ENCODE measurements at regions not wholly inside any gene's neighbourhood (a gene's known extent, or its start where the extent isn't known, plus 50 kb on each side); places are given as distances from the start of the nearest gene placed in this dataset.

DNA sequence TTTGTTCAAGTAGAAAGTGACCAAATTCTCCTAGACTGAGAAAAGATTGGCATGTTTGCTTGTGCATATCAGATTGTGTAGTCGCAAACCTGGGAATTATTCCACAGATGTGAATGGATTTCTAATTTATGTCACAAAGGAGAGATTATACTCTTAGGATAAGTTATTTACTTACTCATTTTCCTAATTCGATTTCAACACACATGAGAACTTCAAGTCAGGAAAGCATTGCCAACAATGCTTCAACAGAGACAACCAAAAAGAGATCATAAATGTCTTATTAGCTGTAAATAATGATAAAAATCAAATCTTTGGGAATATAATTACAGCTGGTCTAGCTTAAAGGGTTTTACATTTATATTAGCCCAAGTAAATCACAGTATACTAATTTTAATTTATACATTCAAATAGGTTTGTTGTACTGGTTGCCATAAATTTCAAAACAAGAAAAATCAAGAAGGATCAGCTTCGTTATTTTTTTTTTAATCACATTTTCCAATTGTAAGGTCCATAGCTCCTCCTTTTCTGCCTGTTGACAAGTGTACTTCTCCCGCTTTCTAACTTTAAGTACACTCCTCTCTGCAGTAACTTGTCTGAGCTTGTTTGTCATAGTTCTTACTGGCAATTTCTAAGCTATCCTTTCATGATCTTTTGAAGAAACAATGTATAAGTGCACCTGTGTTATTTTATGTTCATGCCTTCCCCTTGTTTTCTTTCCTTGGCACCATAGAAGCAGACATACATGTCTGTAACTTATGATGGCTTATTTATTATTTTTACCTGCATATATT, 246.6 kb downstream of the DEPDC1B start:
- no peaks in the 10 kb centered on the region for H3K4me1 ChIP-seq (ENCODE audit: insufficient read depth, low read length, poor library complexity, severe bottlenecking)
- TF ChIP-seq EZH2phosphoT487 (IDR thresholded peaks at IDR 0.05; ENCODE audit: borderline replicate concordance) = no peak
- TF ChIP-seq, protein P1, sequence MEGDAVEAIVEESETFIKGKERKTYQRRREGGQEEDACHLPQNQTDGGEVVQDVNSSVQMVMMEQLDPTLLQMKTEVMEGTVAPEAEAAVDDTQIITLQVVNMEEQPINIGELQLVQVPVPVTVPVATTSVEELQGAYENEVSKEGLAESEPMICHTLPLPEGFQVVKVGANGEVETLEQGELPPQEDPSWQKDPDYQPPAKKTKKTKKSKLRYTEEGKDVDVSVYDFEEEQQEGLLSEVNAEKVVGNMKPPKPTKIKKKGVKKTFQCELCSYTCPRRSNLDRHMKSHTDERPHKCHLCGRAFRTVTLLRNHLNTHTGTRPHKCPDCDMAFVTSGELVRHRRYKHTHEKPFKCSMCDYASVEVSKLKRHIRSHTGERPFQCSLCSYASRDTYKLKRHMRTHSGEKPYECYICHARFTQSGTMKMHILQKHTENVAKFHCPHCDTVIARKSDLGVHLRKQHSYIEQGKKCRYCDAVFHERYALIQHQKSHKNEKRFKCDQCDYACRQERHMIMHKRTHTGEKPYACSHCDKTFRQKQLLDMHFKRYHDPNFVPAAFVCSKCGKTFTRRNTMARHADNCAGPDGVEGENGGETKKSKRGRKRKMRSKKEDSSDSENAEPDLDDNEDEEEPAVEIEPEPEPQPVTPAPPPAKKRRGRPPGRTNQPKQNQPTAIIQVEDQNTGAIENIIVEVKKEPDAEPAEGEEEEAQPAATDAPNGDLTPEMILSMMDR (conservative IDR thresholded peaks at IDR 0.05; ENCODE audit: low read length) = no peak
- no peaks in the 10 kb centered on the region for H4K20me1 ChIP-seq (ENCODE audit: insufficient read depth, low read length, poor library complexity, severe bottlenecking)
- H3K9me3 ChIP-seq (ENCODE audit: insufficient read depth, low read depth, low read length) = no peaks in the 10 kb centered on the region
- no peaks in the 10 kb centered on the region for H3K79me2 ChIP-seq (ENCODE audit: insufficient read depth, low read length)
- H3K36me3 ChIP-seq (ENCODE audit: insufficient read depth, low read length) = no peaks in the 10 kb centered on the region
- no peaks in the 10 kb centered on the region for H3F3A ChIP-seq (ENCODE audit: low read depth)
- H3K9ac ChIP-seq (ENCODE audit: low read depth, low read length, poor library complexity, severe bottlenecking) = no peak overlapping the region
- no peak overlapping the region for H3K4me2 ChIP-seq (ENCODE audit: low read depth, low read length, poor library complexity, severe bottlenecking)
- no peaks in the 10 kb centered on the region for H3K27me3 ChIP-seq (ENCODE audit: insufficient read depth, low read length, poor library complexity, severe bottlenecking)
- no peak overlapping the region for H2AFZ ChIP-seq (ENCODE audit: low read length)
- no peaks in the 10 kb centered on the region for H3K9me2 ChIP-seq (replicated peaks; ENCODE audit: low read depth, low read length)
- no peak overlapping the region for H3K4me3 ChIP-seq (ENCODE audit: low read length, poor library complexity, severe bottlenecking)

DNA sequence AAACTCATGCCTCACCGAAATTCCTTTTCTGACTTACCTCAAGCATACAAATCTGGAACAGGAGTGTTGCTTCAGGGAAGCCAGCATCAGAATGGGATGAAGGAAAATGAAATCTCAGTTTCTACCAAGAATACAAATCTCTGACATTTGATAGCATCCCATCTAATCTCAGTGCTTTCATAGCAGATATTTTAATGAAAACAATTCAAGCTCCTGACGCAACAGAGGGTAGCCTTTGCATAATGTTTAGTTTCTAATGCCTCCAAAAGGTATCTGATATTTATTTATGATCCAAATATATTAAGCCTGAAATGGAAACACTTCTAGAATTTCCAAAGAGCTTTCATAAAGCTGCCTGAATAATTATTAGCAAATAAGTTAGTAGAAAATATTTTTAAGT, 251.4 kb downstream of the DEPDC1B start:
- H3K4me1 ChIP-seq (ENCODE audit: insufficient read depth, low read length, poor library complexity, severe bottlenecking) = no peaks in the 10 kb centered on the region
- H4K20me1 ChIP-seq (ENCODE audit: insufficient read depth, low read length, poor library complexity, severe bottlenecking) = no peaks in the 10 kb centered on the region
- no peak overlapping the region for H3K9ac ChIP-seq (ENCODE audit: low read depth, low read length, poor library complexity, severe bottlenecking)
- no peak overlapping the region for H2AFZ ChIP-seq (ENCODE audit: low read length)
- H3F3A ChIP-seq (ENCODE audit: low read depth) = no peaks in the 10 kb centered on the region
- no peak overlapping the region for H3K4me3 ChIP-seq (ENCODE audit: low read length, poor library complexity, severe bottlenecking)
- H3K4me2 ChIP-seq (ENCODE audit: low read depth, low read length, poor library complexity, severe bottlenecking) = no peak overlapping the region
- H3K27me3 ChIP-seq (ENCODE audit: insufficient read depth, low read length, poor library complexity, severe bottlenecking) = no peaks in the 10 kb centered on the region
- H3K36me3 ChIP-seq (ENCODE audit: insufficient read depth, low read length) = no peaks in the 10 kb centered on the region
- H3K9me3 ChIP-seq (ENCODE audit: insufficient read depth, low read depth, low read length) = no peaks in the 10 kb centered on the region
- H3K9me2 ChIP-seq (replicated peaks; ENCODE audit: low read depth, low read length) = no peaks in the 10 kb centered on the region
- TF ChIP-seq, protein P1 (conservative IDR thresholded peaks at IDR 0.05; ENCODE audit: low read length) = no peak
- TF ChIP-seq EZH2phosphoT487 (IDR thresholded peaks at IDR 0.05; ENCODE audit: borderline replicate concordance) = no peak
- no peaks in the 10 kb centered on the region for H3K79me2 ChIP-seq (ENCODE audit: insufficient read depth, low read length)

DNA sequence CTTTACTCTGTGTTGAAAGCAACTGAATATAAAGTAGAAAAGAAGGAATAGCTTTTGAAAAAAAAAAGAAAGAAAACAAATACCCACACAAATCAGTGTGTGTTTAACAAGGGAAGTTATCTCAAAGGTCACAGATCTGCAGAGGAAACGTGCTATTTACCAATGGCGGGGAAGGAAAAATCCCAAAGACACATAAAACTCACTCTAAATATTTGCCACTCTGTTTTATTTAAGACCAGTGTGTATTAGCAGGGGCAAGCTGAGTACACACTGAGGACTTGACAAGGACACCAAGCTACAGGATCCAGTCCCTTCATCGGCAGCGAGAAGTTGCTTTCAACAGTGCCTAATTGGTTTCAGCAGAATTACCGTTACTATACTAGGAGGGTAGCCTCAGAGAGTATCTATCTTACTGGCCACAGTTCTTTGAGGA, 252.5 kb downstream of the DEPDC1B start:
- TF ChIP-seq, protein P1 (conservative IDR thresholded peaks at IDR 0.05; ENCODE audit: low read length) = no peak
- TF ChIP-seq EZH2phosphoT487 (IDR thresholded peaks at IDR 0.05; ENCODE audit: borderline replicate concordance) = no peak
- Histone ChIP-seq H3K9ac (ENCODE audit: low read depth, low read length, poor library complexity, severe bottlenecking) (no peak overlapping the region), H3K9me3 (ENCODE audit: insufficient read depth, low read depth, low read length) (no peaks in the 10 kb centered on the region), H3K4me3 (ENCODE audit: low read length, poor library complexity, severe bottlenecking) (no peak overlapping the region), H3K79me2 (ENCODE audit: insufficient read depth, low read length) (no peaks in the 10 kb centered on the region), H3F3A (ENCODE audit: low read depth) (no peaks in the 10 kb centered on the region), H4K20me1 (ENCODE audit: insufficient read depth, low read length, poor library complexity, severe bottlenecking) (no peaks in the 10 kb centered on the region), H3K4me2 (ENCODE audit: low read depth, low read length, poor library complexity, severe bottlenecking) (no peak overlapping the region), H3K27me3 (ENCODE audit: insufficient read depth, low read length, poor library complexity, severe bottlenecking) (no peaks in the 10 kb centered on the region), H2AFZ (ENCODE audit: low read length) (no peak overlapping the region), H3K36me3 (ENCODE audit: insufficient read depth, low read length) (no peaks in the 10 kb centered on the region), H3K4me1 (ENCODE audit: insufficient read depth, low read length, poor library complexity, severe bottlenecking) (no peaks in the 10 kb centered on the region), H3K9me2 (replicated peaks; ENCODE audit: low read depth, low read length) (no peaks in the 10 kb centered on the region)

Data from Loucy (cell line).